HG02938 (cell line): ENCODE measurements at regions not wholly inside any gene's neighbourhood (a gene's known extent, or its start where the extent isn't known, plus 50 kb on each side); places are given as distances from the start of the nearest gene placed in this dataset.
"Not testable (repeated sequence)": the region's sequence is repeated elsewhere in the genome, so short reads cannot be mapped to it uniquely, and the experiment has no call there.

Experiments used
- ATAC-seq: cut with Tn5 transposase; IDR thresholded peaks from one replicate; pipeline ENCODE4 v1.9.1; 2021; ENCODE audit warnings: mild to moderate bottlenecking, moderate library complexity; ENCODE audit not compliant: unreplicated experiment

GRCh38 chr4:17250591-17250990, 261.3 kb downstream of the QDPR start:
- no peak for ATAC-seq

- no peak for ATAC-seq
These were observed 265.2 kb downstream of the QDPR start for GRCh38 chr4:17246656-17247055.

- no peak for ATAC-seq
These were observed 270.1 kb downstream of the QDPR start for GRCh38 chr4:17241835-17242234.

GRCh38 chr4:17238633-17239032, 273.3 kb downstream of the QDPR start:
- ATAC-seq: no peak

- no peak for ATAC-seq
These were observed 275.2 kb downstream of the QDPR start for GRCh38 chr4:17236686-17237085.

- no peak for ATAC-seq
These were observed 277.2 kb downstream of the QDPR start for GRCh38 chr4:17234678-17235077.

GRCh38 chr4:17232566-17233253, 279.2 kb downstream of the QDPR start:
- ATAC-seq: no peak

GRCh38 chr4:17231880-17232475, 279.9 kb downstream of the QDPR start:
- not testable (repeated sequence) for ATAC-seq

- no peak for ATAC-seq
These were observed 281.2 kb downstream of the QDPR start for GRCh38 chr4:17230727-17231126.

GRCh38 chr4:17220816-17221215, 291.1 kb downstream of the QDPR start:
- ATAC-seq: no peak

- ATAC-seq: no peak
These were observed 293.1 kb downstream of the QDPR start for GRCh38 chr4:17218786-17219185.

GRCh38 chr4:17206829-17207801, 304.8 kb downstream of the QDPR start:
- ATAC-seq: no peak

GRCh38 chr4:17204908-17205307, 306.5 kb upstream of the LDB2 start:
- no peak for ATAC-seq

GRCh38 chr4:17203797-17204196, 305.4 kb upstream of the LDB2 start:
- ATAC-seq: no peak

GRCh38 chr4:17197070-17197469, 298.6 kb upstream of the LDB2 start:
- no peak for ATAC-seq

GRCh38 chr4:17195461-17196275, 297.2 kb upstream of the LDB2 start:
- ATAC-seq: no peak

- ATAC-seq: no peak
These were observed 296.1 kb upstream of the LDB2 start for GRCh38 chr4:17194586-17194985.

- no peak for ATAC-seq
These were observed 291.3 kb upstream of the LDB2 start for GRCh38 chr4:17189759-17190158.

GRCh38 chr4:17189401-17189720, 290.9 kb upstream of the LDB2 start:
- no peak for ATAC-seq

- no peak for ATAC-seq
These were observed 290.3 kb upstream of the LDB2 start for GRCh38 chr4:17188547-17189400.
